GM21576 (cell line): ENCODE measurements at regions not wholly inside any gene's neighbourhood (a gene's known extent, or its start where the extent isn't known, plus 50 kb on each side); places are given as distances from the start of the nearest gene placed in this dataset.
"Not testable (repeated sequence)": the region's sequence is repeated elsewhere in the genome, so short reads cannot be mapped to it uniquely, and the experiment has no call there.

ENCODE experiments used
- ATAC-seq: cut with Tn5 transposase; IDR thresholded peaks from one replicate; pipeline ENCODE4 v1.9.1; 2021; ENCODE audit warnings: mild to moderate bottlenecking, moderate library complexity; ENCODE audit not compliant: unreplicated experiment

DNA sequence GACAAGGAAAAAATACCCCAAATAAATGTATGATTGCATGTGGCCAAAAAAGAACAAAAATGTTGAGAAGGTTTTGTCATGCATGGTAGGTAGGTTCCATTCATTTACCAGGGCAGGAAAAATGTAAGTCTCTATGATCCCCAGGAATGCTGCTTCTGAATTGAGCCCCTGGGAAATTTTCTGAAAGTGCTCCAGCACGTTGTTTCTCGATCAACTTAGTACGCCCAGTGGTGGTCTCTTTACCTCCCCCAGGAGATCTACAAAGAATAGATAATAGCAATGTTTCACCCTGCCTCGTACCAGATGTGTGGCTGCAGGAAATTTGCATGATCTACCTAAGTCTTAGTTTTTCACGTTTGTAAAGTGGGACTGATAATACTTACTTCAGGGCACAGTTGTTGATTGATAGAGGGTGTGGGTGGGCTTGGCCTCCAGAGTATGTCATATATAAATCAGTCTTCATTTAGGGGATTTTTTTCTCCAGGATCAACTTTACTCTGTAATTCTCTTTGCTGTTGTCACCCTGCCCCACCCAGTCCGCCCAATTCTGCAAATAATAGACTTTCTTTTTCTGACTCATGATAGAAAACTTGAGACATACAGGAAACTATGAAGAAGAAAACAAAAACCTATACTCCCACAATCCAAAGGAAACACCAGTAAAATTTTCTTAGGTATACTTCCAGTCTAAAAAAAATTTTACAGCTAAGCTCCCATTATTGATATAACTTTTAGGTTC is 462.0 kb upstream of the RUNX1 start:
- ATAC-seq: no peak

GRCh38 chr21:35510294-35510693 is 461.2 kb upstream of the RUNX1 start:
- ATAC-seq: no peak

DNA sequence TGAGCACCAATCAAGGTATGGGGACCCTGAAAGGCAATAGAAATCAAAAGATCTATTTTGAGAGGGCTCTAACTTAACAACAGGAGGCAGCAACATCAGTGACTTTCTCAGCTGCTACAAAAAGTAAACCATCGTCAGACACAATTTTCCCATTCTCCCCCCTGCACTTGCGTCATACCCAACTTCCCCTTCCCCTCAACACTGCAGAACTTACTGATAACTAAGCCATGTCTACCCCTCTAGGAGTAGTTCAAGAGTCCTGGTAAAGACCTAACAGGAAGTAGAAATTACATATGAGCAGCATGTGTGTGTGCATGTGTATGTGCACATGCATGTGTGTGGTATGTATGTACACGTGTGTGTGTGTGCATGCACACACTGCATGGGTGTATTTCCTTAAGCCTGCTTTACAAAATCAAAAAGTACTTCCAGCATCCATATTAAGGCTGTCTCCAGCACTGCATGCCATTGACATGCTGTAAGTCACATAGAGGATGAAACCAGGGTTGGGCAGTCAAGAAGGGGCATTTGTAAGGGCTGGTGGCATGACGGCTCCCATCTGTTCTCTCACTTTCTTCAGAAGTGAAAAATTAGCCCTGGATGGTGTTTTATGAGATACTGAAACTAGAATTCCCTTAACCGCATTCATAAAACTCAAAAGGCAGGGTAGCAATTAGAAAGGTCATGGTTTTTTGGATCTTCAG is 460.1 kb upstream of the RUNX1 start:
- ATAC-seq: no peak

- no peak for ATAC-seq
These were observed 459.2 kb upstream of the RUNX1 start for GRCh38 chr21:35508139-35508888.

DNA sequence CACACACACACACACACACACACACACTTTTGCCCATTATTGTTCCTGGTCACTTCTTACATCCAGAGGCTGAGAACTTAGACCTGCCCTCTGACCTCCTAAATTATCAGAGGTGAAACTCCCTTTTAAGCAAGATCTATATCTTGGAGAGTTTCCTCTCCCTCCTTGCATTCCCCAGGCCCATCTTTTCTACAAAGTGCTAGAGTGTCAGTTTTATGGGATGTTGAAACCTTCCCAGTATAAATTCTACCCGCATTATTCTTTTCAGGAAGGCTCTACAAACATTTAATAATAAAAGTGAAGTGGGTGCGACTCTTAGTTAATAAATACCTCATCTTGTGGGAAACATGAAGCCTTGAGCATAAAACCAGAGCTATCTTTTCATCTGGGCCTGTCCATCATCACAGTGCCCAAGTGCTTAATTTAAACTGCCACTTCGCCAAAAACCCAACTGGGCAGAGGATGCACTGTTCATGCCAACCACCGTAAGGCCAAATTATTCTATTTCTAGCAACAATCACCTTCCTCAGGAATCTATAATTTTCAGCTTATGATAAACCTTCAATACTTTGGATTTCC is 458.2 kb upstream of the RUNX1 start:
- no peak for ATAC-seq

GRCh38 chr21:35506771-35507170 is 457.7 kb upstream of the RUNX1 start:
- ATAC-seq: no peak

DNA sequence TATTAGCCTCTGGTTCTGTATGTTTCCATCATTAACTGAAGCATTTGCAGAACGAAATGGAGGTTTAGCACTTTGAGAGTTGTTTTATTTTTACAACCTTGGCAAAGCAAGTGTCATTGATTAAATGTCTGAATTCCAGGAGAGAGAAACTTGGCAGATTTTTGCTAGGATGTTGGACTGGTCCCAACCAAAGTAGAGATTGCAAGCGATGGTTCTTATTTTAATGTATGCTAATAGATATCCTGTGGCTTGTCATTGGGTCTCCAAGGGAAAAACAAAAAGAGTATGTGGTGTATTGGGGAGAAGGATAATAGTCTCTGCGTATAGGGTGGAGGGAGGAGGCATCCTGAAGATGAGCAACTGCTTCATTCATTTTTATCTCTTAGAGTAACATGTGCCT is 457.2 kb upstream of the RUNX1 start:
- no peak for ATAC-seq

DNA sequence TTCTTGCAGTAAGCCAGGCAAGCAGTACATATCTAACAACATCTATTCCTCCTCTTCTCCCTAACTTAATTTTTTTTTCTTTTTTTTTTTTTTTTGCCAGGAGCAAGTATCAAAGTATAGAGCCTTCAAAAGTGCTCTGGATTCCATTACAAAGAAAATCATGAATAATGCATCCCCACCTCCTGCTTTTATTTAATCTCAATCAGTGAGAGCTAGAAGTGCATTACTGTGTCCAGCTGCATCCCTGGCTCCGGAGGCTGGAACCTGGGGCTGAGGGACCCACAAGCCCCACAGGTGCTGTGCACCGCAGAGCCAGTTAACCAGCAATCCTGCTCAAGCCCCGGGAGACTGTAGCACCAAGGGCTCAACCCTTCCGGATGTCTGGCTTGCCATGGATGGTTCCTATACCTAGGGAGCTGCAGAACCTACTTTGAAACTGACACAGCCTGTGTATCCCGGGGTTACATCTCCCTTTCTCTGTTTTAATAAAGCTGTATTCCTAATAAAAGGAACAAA is 455.9 kb upstream of the RUNX1 start:
- ATAC-seq: no peak

DNA sequence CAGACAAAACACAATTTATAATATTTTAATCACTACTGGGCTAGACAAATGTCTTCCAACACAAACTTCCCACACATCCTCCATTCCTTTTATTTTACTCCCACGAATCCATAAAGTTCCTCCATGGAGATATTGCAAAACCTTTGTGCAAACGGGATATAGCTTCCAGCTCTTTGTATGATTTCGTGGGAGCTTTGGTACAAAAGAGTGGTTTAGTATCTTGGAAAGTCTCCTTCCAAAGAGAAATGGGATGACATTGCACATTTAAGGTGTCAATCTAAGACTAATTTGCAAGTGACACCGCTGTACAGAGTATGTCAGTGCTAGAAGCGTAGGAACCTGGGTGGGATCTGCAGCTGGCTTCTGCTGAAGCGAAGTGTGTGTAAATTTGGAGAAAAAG is 455.2 kb upstream of the RUNX1 start:
- ATAC-seq: no peak

DNA sequence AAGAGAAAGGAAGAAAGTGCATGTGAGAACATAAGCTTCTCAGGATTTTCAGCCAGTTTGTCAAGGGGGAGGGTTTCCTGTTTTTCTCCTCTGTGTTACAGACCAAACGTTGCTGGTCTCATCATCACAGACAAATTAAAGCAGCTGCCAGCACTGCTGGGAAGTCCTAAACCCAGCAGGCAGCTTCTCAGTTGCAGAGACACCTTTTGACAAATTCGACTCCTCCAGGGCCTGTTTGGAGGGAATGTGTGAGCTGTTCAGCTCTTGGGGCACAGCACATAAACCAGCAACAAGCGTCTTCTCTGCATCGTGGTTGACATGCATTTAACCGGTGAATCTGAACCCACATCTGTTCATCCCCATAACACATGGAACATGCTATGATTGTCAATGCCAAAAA is 454.6 kb upstream of the RUNX1 start:
- no peak for ATAC-seq

- no peak for ATAC-seq
These were observed 453.7 kb upstream of the RUNX1 start for GRCh38 chr21:35502821-35503220.

DNA sequence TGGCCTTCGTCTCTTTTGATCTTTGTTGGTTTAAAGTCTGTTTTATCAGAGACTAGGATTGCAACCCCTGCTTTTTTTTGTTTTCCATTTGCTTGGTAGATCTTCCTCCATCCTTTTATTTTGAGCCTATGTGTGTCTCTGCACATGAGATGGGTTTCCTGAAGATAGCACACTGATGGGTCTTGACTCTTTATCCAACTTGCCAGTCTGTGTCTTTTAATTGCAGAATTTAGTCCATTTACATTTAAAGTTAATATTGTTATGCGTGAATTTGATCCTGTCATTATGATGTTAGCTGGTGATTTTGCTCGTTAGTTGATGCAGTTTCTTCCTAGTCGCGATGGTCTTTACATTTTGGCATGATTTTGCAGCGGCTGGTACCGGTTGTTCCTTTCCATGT is 448.4 kb upstream of the RUNX1 start:
- not testable (repeated sequence) for ATAC-seq

DNA sequence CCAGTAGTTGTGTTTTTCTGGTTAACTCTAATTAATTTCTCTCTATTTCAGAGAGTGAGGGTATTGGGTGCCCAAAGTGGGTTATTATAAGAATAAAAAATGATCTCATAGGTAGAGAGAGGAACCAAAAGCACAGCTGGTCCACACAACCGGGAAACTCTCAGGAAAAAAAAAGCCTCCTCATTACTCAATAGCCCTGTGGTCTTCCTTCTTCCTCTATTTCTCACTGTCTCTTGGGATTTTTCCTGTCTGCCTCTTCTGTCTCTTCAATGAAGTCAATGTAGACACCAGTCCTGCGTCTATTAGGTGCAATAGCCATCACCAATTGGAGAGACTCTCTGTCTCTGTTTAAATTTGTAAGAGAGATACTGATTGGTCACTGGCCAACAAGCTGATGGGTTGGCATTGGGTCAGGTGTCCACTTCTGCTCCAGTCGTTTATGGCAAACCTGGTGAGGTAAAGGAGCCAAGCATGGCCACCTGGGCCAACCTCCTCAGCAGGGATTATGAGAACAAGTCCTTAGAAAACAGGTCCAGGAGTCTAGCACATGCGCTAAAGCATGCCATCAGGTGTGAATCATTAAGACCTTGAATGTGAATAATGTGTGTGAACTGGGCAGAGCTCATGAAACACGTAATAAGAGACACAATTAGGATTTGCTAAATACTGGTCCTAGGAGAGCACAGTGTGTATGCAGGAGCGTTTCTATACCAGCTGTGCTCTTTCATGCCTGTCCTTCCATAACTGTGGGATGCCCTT is 443.0 kb upstream of the RUNX1 start:
- ATAC-seq: no peak

DNA sequence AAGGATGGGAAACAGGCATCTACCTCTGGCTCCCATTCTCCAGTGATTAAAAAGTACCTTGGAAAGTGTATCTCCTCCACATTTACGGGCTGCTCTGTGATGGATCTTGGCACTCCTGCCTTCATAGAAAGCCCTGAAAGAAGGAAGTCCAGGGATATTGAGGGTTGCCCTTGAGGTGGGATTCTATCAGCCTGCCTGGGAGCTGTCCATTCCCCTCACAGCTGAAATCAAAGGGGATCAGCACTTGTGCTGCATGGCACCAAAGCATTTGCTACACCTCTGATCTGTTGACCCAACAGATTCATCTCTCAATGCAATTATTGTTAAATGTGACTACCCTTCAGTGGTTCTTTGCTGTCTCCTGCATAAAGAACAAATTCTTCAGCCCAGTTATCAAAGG is 442.0 kb upstream of the RUNX1 start:
- ATAC-seq: no peak

DNA sequence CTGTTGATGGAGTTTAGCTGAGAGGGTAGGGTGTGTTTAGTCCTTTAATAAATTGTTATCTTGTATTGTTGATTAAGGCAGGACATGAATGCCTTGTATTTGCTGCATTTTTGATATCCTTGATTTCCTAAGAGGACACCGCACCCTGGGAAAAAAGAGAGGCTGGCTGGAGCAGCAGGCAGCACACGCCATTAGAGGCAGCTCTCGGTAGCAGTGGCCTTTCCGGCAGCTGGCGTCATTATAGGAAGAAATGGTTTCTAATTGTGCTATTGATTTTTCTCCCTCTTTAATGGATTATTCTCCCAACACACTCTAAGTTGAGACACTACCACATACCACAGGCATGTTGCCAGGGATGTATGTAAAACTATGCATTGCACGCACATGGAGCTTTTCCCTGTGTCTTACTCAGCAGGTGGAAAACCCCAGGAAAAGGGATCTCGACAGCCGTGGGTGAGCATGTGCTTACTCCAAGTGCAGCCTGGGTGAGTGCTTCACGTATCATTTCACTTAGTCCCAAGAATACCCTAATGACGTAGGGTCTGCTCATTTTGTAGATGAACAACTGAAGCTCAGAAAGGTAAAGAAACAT is 440.4 kb upstream of the RUNX1 start:
- ATAC-seq: no peak

- no peak for ATAC-seq
These were observed 439.8 kb upstream of the RUNX1 start for GRCh38 chr21:35488946-35489345.

- no peak for ATAC-seq
These were observed 436.3 kb upstream of the RUNX1 start for GRCh38 chr21:35485364-35485763.

DNA sequence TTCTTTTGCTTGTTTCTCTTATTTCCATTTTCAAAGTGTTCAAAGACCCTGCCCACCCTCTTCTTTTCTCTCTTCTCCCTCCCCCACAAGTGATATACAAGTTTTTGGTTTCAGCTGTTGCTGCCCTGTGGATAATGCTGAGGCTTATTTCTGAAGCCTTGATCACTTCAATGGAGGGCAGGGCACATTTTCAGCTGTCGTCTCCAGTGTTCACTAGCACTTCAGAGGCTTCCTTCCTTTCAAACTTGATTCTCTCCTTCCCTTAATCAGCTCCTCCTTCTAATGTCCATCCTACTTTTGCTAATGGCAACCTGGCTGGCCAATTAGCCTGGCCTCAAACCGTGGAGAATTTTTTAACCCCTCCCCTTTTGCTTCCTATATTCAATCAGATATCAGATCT is 435.7 kb upstream of the RUNX1 start:
- no peak for ATAC-seq

- no peak for ATAC-seq
These were observed 434.9 kb upstream of the RUNX1 start for GRCh38 chr21:35484032-35484431.

- no peak for ATAC-seq
These were observed 434.0 kb upstream of the RUNX1 start for GRCh38 chr21:35482933-35483662.
